VCaP (cell line): ENCODE measurements at regions not wholly inside any gene's neighbourhood (a gene's known extent, or its start where the extent isn't known, plus 50 kb on each side); places are given as distances from the start of the nearest gene placed in this dataset.
"Not testable (repeated sequence)": the region's sequence is repeated elsewhere in the genome, so short reads cannot be mapped to it uniquely, and the experiment has no call there.

ENCODE experiments used
- H3K27ac ChIP-seq: fragments of 450-650 bp; 2 replicates; pipeline ENCODE4 v1.5.1; 2017
- CTCF ChIP-seq: fragments of 450-650 bp; conservative IDR thresholded peaks from 2 replicates; pipeline ENCODE4 v1.5.1; 2017; ENCODE audit warnings: mild to moderate bottlenecking, moderate library complexity

GRCh38 chr9:115680231-115680630 lies 473.4 kb upstream of the PAPPA start:
- no peak overlapping the region for H3K27ac ChIP-seq
- no peak for TF ChIP-seq CTCF

- TF ChIP-seq CTCF = no peak
- no peak overlapping the region for H3K27ac ChIP-seq
Measured at GRCh38 chr9:115681585-115681984, 472.0 kb upstream of the PAPPA start.

- TF ChIP-seq CTCF = no peak
- H3K27ac ChIP-seq = no peak overlapping the region
Measured at GRCh38 chr9:115686069-115686468, 467.5 kb upstream of the PAPPA start.

GRCh38 chr9:115687356-115687755 lies 466.2 kb upstream of the PAPPA start:
- TF ChIP-seq CTCF = no peak
- no peak overlapping the region for H3K27ac ChIP-seq

GRCh38 chr9:115689331-115689730 lies 464.3 kb upstream of the PAPPA start:
- no peak overlapping the region for H3K27ac ChIP-seq
- no peak for TF ChIP-seq CTCF

GRCh38 chr9:115690786-115691496 lies 462.6 kb upstream of the PAPPA start:
- H3K27ac ChIP-seq = no peak overlapping the region
- no peak for TF ChIP-seq CTCF

- H3K27ac ChIP-seq = no peak overlapping the region
- no peak for TF ChIP-seq CTCF
Measured at GRCh38 chr9:115691693-115692092, 461.9 kb upstream of the PAPPA start.

GRCh38 chr9:115692868-115693267 lies 460.7 kb upstream of the PAPPA start:
- not testable (repeated sequence) for H3K27ac ChIP-seq
